ENCODE measurements at regions not wholly inside any gene's neighbourhood (a gene's known extent, or its start where the extent isn't known, plus 50 kb on each side); places are given as distances from the start of the nearest gene placed in this dataset.

DNA sequence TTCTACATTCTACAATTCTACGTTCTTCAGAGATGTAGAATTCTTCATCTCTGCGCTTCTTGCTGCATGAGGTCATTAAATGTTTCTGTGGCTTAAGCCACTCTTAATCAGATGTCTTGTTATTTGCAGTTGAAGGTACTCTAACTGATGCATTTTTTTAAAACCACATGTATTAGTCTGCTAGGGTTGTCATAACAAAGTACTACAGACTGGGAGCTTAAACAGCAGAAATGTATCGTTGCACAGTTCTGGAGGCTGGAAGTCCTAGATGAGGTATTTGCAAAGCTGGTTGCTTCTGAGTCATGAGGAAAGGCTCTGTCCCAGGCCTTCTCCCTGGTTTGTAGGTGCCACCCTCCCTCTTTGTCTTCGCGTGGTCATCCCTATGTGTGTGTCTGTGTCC is 176.3 kb upstream of the GLI2 start:
- peak; percentile 99 for FAIRE-seq
- H3K9me3 Mint-ChIP-seq (ENCODE audit: unreplicated experiment) = peaks cover 1% of the 10 kb centered on the region
- H3K4me3 ChIP-seq (ENCODE audit: insufficient read depth, low read depth, low read length) = peak overlapping the region; percentile 9
- peaks cover 20% of the 10 kb centered on the region for H3K4me1 ChIP-seq (ENCODE audit: insufficient read depth, low read length)
- H4K20me1 ChIP-seq (ENCODE audit: insufficient read depth, low read length) = no peaks in the 10 kb centered on the region
- H3K4me2 ChIP-seq (ENCODE audit: low read length) = peak overlapping the region; percentile 74
- H3K9ac ChIP-seq (ENCODE audit: low read length) = peak overlapping the region; percentile 58
- H3K36me3 Mint-ChIP-seq (ENCODE audit: low read depth, unreplicated experiment) = no peaks in the 10 kb centered on the region
- peak overlapping the region; percentile 99 for H3K27ac Mint-ChIP-seq (ENCODE audit: unreplicated experiment)
- no peaks in the 10 kb centered on the region for H3K9me3 ChIP-seq (ENCODE audit: insufficient read depth, low read depth, low read length)
- H3K4me3 Mint-ChIP-seq (ENCODE audit: unreplicated experiment) = peak overlapping the region; percentile 41
- H3K27me3 Mint-ChIP-seq (ENCODE audit: low read depth, unreplicated experiment) = peaks cover 31% of the 10 kb centered on the region
- no peak for TF ChIP-seq EZH2 (IDR thresholded peaks at IDR 0.05; ENCODE audit: insufficient read depth, low read length)
- TF ChIP-seq, protein P1, sequence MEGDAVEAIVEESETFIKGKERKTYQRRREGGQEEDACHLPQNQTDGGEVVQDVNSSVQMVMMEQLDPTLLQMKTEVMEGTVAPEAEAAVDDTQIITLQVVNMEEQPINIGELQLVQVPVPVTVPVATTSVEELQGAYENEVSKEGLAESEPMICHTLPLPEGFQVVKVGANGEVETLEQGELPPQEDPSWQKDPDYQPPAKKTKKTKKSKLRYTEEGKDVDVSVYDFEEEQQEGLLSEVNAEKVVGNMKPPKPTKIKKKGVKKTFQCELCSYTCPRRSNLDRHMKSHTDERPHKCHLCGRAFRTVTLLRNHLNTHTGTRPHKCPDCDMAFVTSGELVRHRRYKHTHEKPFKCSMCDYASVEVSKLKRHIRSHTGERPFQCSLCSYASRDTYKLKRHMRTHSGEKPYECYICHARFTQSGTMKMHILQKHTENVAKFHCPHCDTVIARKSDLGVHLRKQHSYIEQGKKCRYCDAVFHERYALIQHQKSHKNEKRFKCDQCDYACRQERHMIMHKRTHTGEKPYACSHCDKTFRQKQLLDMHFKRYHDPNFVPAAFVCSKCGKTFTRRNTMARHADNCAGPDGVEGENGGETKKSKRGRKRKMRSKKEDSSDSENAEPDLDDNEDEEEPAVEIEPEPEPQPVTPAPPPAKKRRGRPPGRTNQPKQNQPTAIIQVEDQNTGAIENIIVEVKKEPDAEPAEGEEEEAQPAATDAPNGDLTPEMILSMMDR (IDR thresholded peaks at IDR 0.05; ENCODE audit: insufficient read depth, low read depth, low read length) = no peak
- no peaks in the 10 kb centered on the region for H3K36me3 ChIP-seq (ENCODE audit: insufficient read depth, low read length)
- no peak overlapping the region for H2AFZ ChIP-seq (ENCODE audit: low read depth, low read length)
- DNase-seq (ENCODE audit: low read depth) = peak; percentile 100
- no peaks in the 10 kb centered on the region for H3K79me2 ChIP-seq (ENCODE audit: insufficient read depth, low read length)
- H3K4me1 Mint-ChIP-seq (ENCODE audit: low read depth, unreplicated experiment) = peaks cover 29% of the 10 kb centered on the region
- peak overlapping the region; percentile 88 for H3K27ac ChIP-seq (ENCODE audit: low read depth, low read length)
- H3K27me3 ChIP-seq (ENCODE audit: insufficient read depth, low read length) = peaks cover 2% of the 10 kb centered on the region

DNA sequence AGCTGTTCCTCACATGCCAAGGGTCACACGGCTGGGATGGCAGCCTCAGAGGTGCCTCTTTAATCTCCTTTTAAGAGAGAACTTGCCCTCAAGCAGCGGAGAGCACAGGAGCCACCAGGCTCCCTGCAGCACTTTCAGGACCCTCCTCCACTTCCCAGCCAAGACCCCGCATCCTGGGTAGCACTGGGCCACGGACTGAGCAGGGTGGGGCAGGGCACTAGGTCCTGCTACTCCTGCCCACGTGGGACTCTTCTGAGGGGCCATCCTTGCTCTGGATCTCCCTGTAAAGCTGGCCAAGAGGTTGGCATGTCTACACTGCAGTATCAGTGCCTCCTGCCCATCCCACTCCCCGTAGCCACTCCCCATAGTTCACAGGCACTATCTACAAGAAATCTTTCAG is 175.3 kb upstream of the GLI2 start:
- no peak overlapping the region for H3K4me3 ChIP-seq (ENCODE audit: insufficient read depth, low read depth, low read length)
- Mint-ChIP-seq H3K4me1 (ENCODE audit: low read depth, unreplicated experiment) (peaks cover 28% of the 10 kb centered on the region), H3K4me3 (ENCODE audit: unreplicated experiment) (no peak overlapping the region), H3K27me3 (ENCODE audit: low read depth, unreplicated experiment) (peaks cover 22% of the 10 kb centered on the region), H3K36me3 (ENCODE audit: low read depth, unreplicated experiment) (no peaks in the 10 kb centered on the region), H3K27ac (ENCODE audit: unreplicated experiment) (peak overlapping the region; percentile 99), H3K9me3 (ENCODE audit: unreplicated experiment) (peaks cover 1% of the 10 kb centered on the region)
- H3K27ac ChIP-seq (ENCODE audit: low read depth, low read length) = peak overlapping the region; percentile 87
- H2AFZ ChIP-seq (ENCODE audit: low read depth, low read length) = no peak overlapping the region
- peaks cover 20% of the 10 kb centered on the region for H3K4me1 ChIP-seq (ENCODE audit: insufficient read depth, low read length)
- H3K9me3 ChIP-seq (ENCODE audit: insufficient read depth, low read depth, low read length) = no peaks in the 10 kb centered on the region
- no peak overlapping the region for H3K4me2 ChIP-seq (ENCODE audit: low read length)
- DNase-seq (ENCODE audit: low read depth) (no peak), FAIRE-seq (no peak)
- H3K79me2 ChIP-seq (ENCODE audit: insufficient read depth, low read length) = no peaks in the 10 kb centered on the region
- no peak for TF ChIP-seq EZH2 (IDR thresholded peaks at IDR 0.05; ENCODE audit: insufficient read depth, low read length)
- TF ChIP-seq, protein P1 (IDR thresholded peaks at IDR 0.05; ENCODE audit: insufficient read depth, low read depth, low read length) = no peak
- no peaks in the 10 kb centered on the region for H3K36me3 ChIP-seq (ENCODE audit: insufficient read depth, low read length)
- H3K27me3 ChIP-seq (ENCODE audit: insufficient read depth, low read length) = no peaks in the 10 kb centered on the region
- H3K9ac ChIP-seq (ENCODE audit: low read length) = peak overlapping the region; percentile 56
- H4K20me1 ChIP-seq (ENCODE audit: insufficient read depth, low read length) = no peaks in the 10 kb centered on the region

DNA sequence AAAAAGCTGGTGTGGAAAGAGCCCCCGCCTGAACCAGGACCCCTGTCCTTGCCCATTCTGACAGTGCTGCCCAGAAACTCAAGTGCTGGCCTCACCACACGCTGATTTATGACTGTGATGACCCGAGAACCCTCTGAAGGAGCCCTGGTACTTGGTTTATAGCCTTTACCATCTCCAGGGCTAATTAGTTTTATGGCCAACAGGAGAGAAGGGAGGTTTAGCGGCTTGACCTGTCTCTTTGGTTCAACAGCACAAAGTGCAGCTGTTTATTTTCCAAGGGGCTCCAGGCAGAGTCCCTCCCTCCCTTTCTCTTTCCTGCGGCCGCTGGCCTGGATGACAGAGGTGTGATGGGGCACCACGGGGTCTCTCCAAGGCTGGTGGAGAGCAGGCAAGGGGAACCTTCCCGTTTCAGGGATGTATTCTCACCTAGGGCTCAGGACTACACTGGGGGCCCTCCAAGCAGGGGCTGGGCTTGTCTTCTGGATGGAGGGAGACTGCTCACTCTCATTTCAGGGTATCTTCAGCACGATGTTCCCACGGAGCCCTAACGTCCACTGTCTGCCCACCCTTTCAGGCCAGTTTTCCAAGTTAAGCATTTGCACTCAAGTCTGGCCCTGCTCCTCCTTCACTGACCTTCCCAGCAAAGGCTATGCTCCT is 174.2 kb upstream of the GLI2 start:
- FAIRE-seq = no peak
- no peak overlapping the region for H3K27ac ChIP-seq (ENCODE audit: low read depth, low read length)
- H4K20me1 ChIP-seq (ENCODE audit: insufficient read depth, low read length) = no peaks in the 10 kb centered on the region
- Mint-ChIP-seq H3K4me1 (ENCODE audit: low read depth, unreplicated experiment) (peaks cover 37% of the 10 kb centered on the region), H3K9me3 (ENCODE audit: unreplicated experiment) (peaks cover 1% of the 10 kb centered on the region), H3K27me3 (ENCODE audit: low read depth, unreplicated experiment) (peaks cover 28% of the 10 kb centered on the region), H3K27ac (ENCODE audit: unreplicated experiment) (peak overlapping the region; percentile 31), H3K4me3 (ENCODE audit: unreplicated experiment) (no peak overlapping the region), H3K36me3 (ENCODE audit: low read depth, unreplicated experiment) (no peaks in the 10 kb centered on the region)
- H3K79me2 ChIP-seq (ENCODE audit: insufficient read depth, low read length) = no peaks in the 10 kb centered on the region
- H3K9ac ChIP-seq (ENCODE audit: low read length) = no peak overlapping the region
- TF ChIP-seq EZH2 (IDR thresholded peaks at IDR 0.05; ENCODE audit: insufficient read depth, low read length) = no peak
- TF ChIP-seq, protein P1 (IDR thresholded peaks at IDR 0.05; ENCODE audit: insufficient read depth, low read depth, low read length) = no peak
- no peaks in the 10 kb centered on the region for H3K36me3 ChIP-seq (ENCODE audit: insufficient read depth, low read length)
- H3K4me1 ChIP-seq (ENCODE audit: insufficient read depth, low read length) = peaks cover 31% of the 10 kb centered on the region
- no peak overlapping the region for H3K4me3 ChIP-seq (ENCODE audit: insufficient read depth, low read depth, low read length)
- peaks cover 3% of the 10 kb centered on the region for H3K27me3 ChIP-seq (ENCODE audit: insufficient read depth, low read length)
- no peak overlapping the region for H2AFZ ChIP-seq (ENCODE audit: low read depth, low read length)
- H3K9me3 ChIP-seq (ENCODE audit: insufficient read depth, low read depth, low read length) = no peaks in the 10 kb centered on the region
- H3K4me2 ChIP-seq (ENCODE audit: low read length) = no peak overlapping the region
- no peak for DNase-seq (ENCODE audit: low read depth)

Measured in astrocyte (in vitro differentiated cells and primary cell).